Aorta (tissue), 5 donors: ENCODE measurements at regions not wholly inside any gene's neighbourhood (a gene's known extent, or its start where the extent isn't known, plus 50 kb on each side); places are given as distances from the start of the nearest gene placed in this dataset.
"Not testable (repeated sequence)": the region's sequence is repeated elsewhere in the genome, so short reads cannot be mapped to it uniquely, and the experiment has no call there.

ENCODE experiments used
- ATAC-seq: fragments of 200-7000 bp; cut with Tn5 transposase; one replicate; pipeline ENCODE4 v1.9.1; 2022; ENCODE audit warnings: moderate library complexity; ENCODE audit not compliant: low FRiP score
- DNase-seq, 2 donors: peaks; one replicate each; pipeline ENCODE4 v3.0.0-alpha.2; 2020
- H3K27ac ChIP-seq, 2 donors: one replicate each; pipeline ENCODE4 v1.5.1; 2013; ENCODE audit warnings: low read length in 2 of 2, mild to moderate bottlenecking in 2 of 2, moderate library complexity in 2 of 2, control low read depth in 1 of 2, inconsistent platforms in 1 of 2, low read depth in 1 of 2
- H3K27me3 ChIP-seq, 2 donors: one replicate each; pipeline ENCODE4 v1.6.1; 2013; ENCODE audit warnings: control low read depth in 1 of 2, low read length in 1 of 2, mild to moderate bottlenecking in 1 of 2, moderate library complexity in 1 of 2; ENCODE audit not compliant: insufficient read depth in 2 of 2, control insufficient read depth in 1 of 2
- H3K36me3 ChIP-seq, 2 donors: one replicate each; pipeline ENCODE4 v1.6.1; 2013; ENCODE audit warnings: control low read depth in 1 of 2, low read length in 1 of 2, mild to moderate bottlenecking in 1 of 2; ENCODE audit not compliant: insufficient read depth in 2 of 2, control insufficient read depth in 1 of 2
- H3K4me1 ChIP-seq, 2 donors: one replicate each; pipeline ENCODE4 v1.6.1; 2013; ENCODE audit warnings: low read length in 2 of 2, control low read depth in 1 of 2, mild to moderate bottlenecking in 1 of 2, moderate library complexity in 1 of 2; ENCODE audit not compliant: insufficient read depth in 2 of 2, control insufficient read depth in 1 of 2
- H3K4me3 ChIP-seq, 2 donors: one replicate each; pipeline ENCODE4 v1.5.1; 2013; ENCODE audit warnings: low read length in 2 of 2, control low read depth in 1 of 2, mild to moderate bottlenecking in 1 of 2
- H3K9me3 ChIP-seq: one replicate; pipeline ENCODE4 v1.6.1; 2013; ENCODE audit warnings: mild to moderate bottlenecking, low read length; ENCODE audit not compliant: control insufficient read depth
- WGBS, 2 donors: extraction: QIAGEN DNeasy Blood & Tissue Kit; methylation state at CpG; one replicate each; pipeline ENCODE4 v1.1.7; 2013; 5-methylcytosine and 5-hydroxymethylcytosine counted together
- intact Hi-C, 2 donors: fragments of 100-400 bp; cut with DNase I; formaldehyde crosslinking; loops; one replicate each; pipeline versions ENCODE4 v1.14.2 to v1.15.0; 2022
- donor health status: healthy with polysubstance abuse.
- donor health status: Bipolar disorder and iron deficiency.
- donor health status: DM: no; HTN: no; CAD: no.
- donor health status: DM: no; HTN: no; CAD: no.
- donor health status: DM: yes; HTN: yes; CAD: no.

DNA sequence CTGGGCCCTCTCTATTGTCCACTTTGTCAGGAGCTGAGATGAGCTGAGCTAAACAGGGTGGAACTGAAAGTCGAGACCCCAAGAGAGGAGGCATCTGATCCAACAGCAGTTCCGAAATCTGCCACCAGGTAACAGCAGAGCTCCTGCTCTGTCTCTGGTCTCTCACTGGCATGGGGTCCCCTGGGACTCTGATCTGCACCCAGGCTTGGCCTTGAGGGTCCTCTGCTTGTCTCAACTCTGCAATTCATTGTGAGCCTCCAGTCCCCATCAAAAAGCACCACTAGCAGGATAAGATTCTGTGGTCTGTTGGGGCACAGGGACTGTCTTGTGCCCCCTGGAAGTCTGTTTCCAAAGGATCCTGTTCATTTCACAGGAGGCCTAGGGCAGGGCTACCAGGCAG, 62.5 kb upstream of the TOP1 start:
- ATAC-seq = no peak
- H3K4me3 ChIP-seq = no peak overlapping the region
- intact Hi-C loops = loop anchor here in 1 of 2 donors (5.0 kb wide), 1 partner anchor 131 kb away; no protein-coding TSS in a partner anchor
- no peak overlapping the region for H3K27ac ChIP-seq
- H3K4me1 ChIP-seq = no peaks in the 10 kb centered on the region
- DNase-seq = no peak
- no peaks in the 10 kb centered on the region for H3K9me3 ChIP-seq
- WGBS, 2 donors = 85 to 88% methylated on average over 2 of the region's 2 CpGs
- H3K27me3 ChIP-seq = no peaks in the 10 kb centered on the region
- H3K36me3 ChIP-seq = no peaks in the 10 kb centered on the region

DNA sequence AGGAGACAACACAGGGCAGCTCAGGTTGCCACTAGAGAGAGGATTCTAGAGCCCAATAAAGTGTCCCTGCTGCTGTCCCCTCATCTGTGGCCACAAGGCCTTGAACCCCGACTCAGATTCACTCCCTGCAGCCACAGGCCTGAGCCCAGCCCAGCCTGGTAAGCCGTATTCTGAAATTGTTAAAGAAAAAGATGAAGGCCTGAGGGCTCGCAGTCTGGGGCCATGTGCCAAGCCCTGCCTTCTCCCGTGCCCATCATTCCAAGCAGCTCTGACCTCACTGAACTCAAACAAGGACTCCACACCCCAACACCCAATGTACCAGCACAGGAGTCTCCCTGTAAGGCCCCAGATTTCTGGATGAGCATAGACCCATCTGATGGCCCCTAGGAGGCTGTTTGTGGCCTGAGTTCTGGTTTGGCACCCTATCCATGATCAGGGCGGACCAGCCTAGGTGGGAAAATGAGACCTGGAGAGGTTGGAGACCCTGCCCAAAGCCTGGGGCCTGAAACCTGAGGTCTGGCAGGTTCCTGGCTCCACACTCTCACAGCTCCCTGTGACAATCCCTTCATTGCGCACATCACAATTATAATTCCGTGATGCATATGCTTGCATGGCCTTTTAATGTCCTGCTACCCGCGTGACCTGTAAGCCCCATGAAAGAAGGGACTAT, 62.0 kb upstream of the TOP1 start:
- ATAC-seq (no peak), DNase-seq (no peak)
- Histone ChIP-seq H3K27ac (no peak overlapping the region), H3K36me3 (no peaks in the 10 kb centered on the region), H3K4me3 (no peak overlapping the region), H3K27me3 (no peaks in the 10 kb centered on the region), H3K9me3 (no peaks in the 10 kb centered on the region), H3K4me1 (no peaks in the 10 kb centered on the region)
- intact Hi-C loops = loop anchor here in 1 of 2 donors (5.0 kb wide), 1 partner anchor 131 kb away; no protein-coding TSS in a partner anchor
- 90 to 91% methylated on average over 9 of the region's 9 CpGs for WGBS, 2 donors

DNA sequence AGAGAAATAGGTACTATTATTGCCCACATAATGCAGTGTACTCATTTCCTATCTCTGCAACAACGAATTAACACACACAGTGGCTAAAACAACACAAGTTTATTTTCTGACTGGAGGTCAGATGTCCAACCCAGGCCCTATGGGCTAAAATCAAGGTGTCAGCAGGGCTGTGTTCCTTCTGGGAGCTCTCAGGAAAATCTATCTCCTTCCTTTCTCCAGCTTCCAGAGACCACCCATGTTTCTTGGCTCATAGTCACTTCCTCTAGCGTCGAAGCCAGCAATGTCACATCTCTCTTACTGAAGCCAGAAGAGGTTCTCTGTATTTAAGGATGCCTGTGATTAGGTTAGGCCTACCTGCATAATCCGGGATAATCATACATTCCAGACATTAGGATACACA, 60.9 kb upstream of the TOP1 start:
- intact Hi-C loops = loop anchor here (2.0 to 5.0 kb wide), 2 partner anchors 127 to 130 kb away; no protein-coding TSS in a partner anchor
- Histone ChIP-seq H3K9me3 (no peaks in the 10 kb centered on the region), H3K27ac (no peak overlapping the region), H3K4me3 (no peak overlapping the region), H3K36me3 (no peaks in the 10 kb centered on the region), H3K4me1 (no peaks in the 10 kb centered on the region), H3K27me3 (no peaks in the 10 kb centered on the region)
- WGBS, 2 donors = 85 to 88% methylated on average over 4 of the region's 4 CpGs
- no peak for DNase-seq
- no peak for ATAC-seq

DNA sequence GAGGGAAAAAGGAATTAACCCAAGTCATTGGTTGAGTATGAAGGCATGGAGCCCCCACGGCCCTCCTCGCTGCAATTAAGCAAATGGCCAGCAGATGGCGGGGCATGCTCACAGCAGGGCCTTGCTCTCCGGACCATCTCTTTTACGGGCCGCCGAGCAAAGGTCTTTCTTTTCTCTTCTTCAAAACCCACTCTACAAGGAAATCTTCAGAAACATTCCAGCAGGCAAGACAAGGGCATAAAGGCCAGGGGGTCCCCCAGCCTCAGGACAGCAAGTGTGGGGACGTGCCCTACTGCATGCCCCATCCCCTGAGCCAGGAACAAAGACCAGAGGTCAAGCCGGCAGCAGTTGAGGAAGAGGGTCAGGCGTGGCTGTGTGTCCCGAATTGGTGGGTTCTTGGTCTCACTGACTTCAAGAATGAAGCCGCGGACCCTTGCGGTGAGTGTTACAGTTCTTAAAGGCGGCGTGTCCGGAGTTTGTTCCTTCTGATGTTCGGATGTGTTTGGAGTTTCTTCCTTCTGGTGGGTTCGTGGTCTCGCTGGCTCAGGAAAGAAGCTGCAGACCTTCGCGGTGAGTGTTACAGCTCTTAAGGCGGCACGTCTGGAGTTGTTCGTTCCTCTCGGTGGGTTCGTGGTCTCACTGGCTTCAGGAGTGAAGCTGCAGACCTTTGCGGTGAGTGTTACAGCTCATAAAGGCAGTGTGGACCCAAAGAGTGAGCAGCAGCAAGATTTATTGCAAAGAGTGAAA, 59.6 kb upstream of the TOP1 start:
- peak overlapping the region in 1 of 2 donors; percentile 1 for H3K4me3 ChIP-seq
- not testable (repeated sequence) for H3K4me1 ChIP-seq, H3K9me3 ChIP-seq, H3K27me3 ChIP-seq, H3K36me3 ChIP-seq, H3K27ac ChIP-seq
- DNase-seq (peak; percentile 89 to 95), ATAC-seq (peak; percentile 92)
- intact Hi-C loops = loop anchor here (2.0 to 5.0 kb wide), 2 partner anchors 126 to 128 kb away; no protein-coding TSS in a partner anchor
- WGBS, 2 donors = 3 to 12% methylated on average over 25 to 28 of the region's 28 CpGs

DNA sequence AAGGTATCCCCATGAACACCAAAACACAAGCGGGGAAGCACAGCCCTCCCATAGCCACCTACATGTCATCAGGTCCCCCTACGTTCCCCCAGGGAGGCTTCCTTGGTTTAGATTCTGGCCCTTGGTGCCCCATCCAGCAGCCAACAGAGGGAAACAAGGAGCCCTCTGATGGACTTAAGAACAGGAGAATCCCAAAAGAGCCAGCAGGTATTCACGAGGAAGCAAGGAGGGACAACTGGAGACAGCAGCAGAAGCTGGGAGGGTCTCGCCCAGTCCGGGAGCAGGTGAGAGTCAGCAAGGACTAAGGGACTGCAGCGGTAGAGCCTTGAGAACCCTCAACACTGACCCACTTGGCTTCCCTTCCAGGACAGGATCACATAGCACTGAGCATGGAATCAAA, 58.4 kb upstream of the TOP1 start:
- intact Hi-C loops = no loop called here
- no peak for DNase-seq
- no peak overlapping the region for H3K27ac ChIP-seq
- H3K9me3 ChIP-seq = no peaks in the 10 kb centered on the region
- H3K4me1 ChIP-seq = no peaks in the 10 kb centered on the region
- no peak for ATAC-seq
- WGBS, 2 donors = 93 to 95% methylated on average over 6 of the region's 6 CpGs
- H3K36me3 ChIP-seq = no peaks in the 10 kb centered on the region
- H3K27me3 ChIP-seq = no peaks in the 10 kb centered on the region
- H3K4me3 ChIP-seq = no peak overlapping the region

DNA sequence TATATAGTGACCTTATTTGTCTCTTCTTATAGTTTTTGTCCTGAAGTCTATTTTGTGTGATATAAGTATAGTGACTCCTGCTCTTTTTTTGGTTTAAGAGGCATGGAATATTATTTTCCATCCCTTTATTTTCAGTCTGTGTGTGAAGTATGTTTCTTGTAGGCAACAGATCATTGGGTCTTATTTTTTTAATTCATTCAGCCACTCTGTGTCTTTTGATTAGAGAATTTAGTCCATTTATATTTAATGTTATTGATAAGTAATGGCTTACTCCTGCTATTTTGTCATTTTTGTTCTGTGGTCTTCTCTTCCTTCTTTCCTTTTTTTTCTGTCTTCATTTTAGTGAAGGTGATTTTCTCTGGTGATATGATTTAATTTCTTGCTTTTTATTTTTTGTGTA, 51.4 kb upstream of the TOP1 start:
- ATAC-seq (no peak), DNase-seq (no peak)
- Histone ChIP-seq H3K27me3 (no peaks in the 10 kb centered on the region), H3K9me3 (no peaks in the 10 kb centered on the region), H3K4me3 (no peak overlapping the region), H3K4me1 (no peaks in the 10 kb centered on the region), H3K36me3 (no peaks in the 10 kb centered on the region), H3K27ac (no peak overlapping the region)
- intact Hi-C loops = loop anchor here in 1 of 2 donors (5.0 kb wide), 1 partner anchor 420 kb away; no protein-coding TSS in a partner anchor

DNA sequence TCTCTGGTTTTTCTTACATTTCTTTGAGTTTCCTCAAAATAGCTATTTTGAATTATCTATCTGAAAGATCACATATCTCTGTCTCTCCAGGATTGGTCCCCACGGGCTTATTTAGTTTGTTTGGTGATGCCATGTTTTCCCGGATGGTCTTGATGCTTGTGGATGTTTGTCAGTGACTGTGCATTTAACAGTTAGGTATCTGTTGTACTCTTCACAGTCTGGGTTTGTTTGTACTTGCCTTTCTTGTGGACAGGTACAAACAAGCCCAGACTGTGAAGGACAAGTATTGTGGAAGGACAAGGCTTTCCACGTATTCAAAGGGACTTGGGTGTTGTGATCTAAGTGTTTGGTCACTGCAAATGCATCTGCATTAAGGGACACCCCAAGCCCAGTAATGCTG, 49.9 kb upstream of the TOP1 start:
- H3K4me3 ChIP-seq = no peak overlapping the region
- no peak for ATAC-seq
- H3K4me1 ChIP-seq = no peaks in the 10 kb centered on the region
- no peak overlapping the region for H3K27ac ChIP-seq
- DNase-seq = no peak
- no peaks in the 10 kb centered on the region for H3K27me3 ChIP-seq
- WGBS, 2 donors = 92% methylated on average over 3 of the region's 3 CpGs
- no peaks in the 10 kb centered on the region for H3K9me3 ChIP-seq
- intact Hi-C loops = loop anchor here in 1 of 2 donors (5.0 kb wide), 1 partner anchor 419 kb away; no protein-coding TSS in a partner anchor
- no peaks in the 10 kb centered on the region for H3K36me3 ChIP-seq
